Duodenal mucosa (tissue), 2 donors: ENCODE measurements at regions not wholly inside any gene's neighbourhood (a gene's known extent, or its start where the extent isn't known, plus 50 kb on each side); places are given as distances from the start of the nearest gene placed in this dataset.

ENCODE experiments used
- H3K27ac ChIP-seq: one replicate; pipeline ENCODE4 v1.7.0; 2013; ENCODE audit warnings: low read depth, low read length
- H3K27me3 ChIP-seq, 2 donors: one replicate each; pipeline ENCODE4 v1.7.0; 2013; ENCODE audit warnings: low read length in 2 of 2, control low read depth in 1 of 2; ENCODE audit not compliant: insufficient read depth in 2 of 2, control insufficient read depth in 1 of 2
- H3K36me3 ChIP-seq, 2 donors: one replicate each; pipeline ENCODE4 v1.7.0; 2013; ENCODE audit warnings: low read length in 2 of 2, control low read depth in 1 of 2; ENCODE audit not compliant: insufficient read depth in 2 of 2, control insufficient read depth in 1 of 2
- H3K4me1 ChIP-seq, 2 donors: one replicate each; pipeline ENCODE4 v1.7.0; 2013; ENCODE audit warnings: low read length in 2 of 2, control low read depth in 1 of 2; ENCODE audit not compliant: insufficient read depth in 2 of 2, control insufficient read depth in 1 of 2
- H3K4me3 ChIP-seq, 2 donors: one replicate each; pipeline ENCODE4 v1.7.0; 2013; ENCODE audit warnings: low read length in 2 of 2, low read depth in 1 of 2
- H3K9ac ChIP-seq, 2 donors: one replicate each; pipeline ENCODE4 v1.7.0; 2013; ENCODE audit warnings: low read length in 2 of 2, low read depth in 1 of 2
- H3K9me3 ChIP-seq, 2 donors: one replicate each; pipeline ENCODE4 v1.7.0; 2013; ENCODE audit warnings: low read length in 2 of 2, control low read depth in 1 of 2; ENCODE audit not compliant: control insufficient read depth in 1 of 2

DNA sequence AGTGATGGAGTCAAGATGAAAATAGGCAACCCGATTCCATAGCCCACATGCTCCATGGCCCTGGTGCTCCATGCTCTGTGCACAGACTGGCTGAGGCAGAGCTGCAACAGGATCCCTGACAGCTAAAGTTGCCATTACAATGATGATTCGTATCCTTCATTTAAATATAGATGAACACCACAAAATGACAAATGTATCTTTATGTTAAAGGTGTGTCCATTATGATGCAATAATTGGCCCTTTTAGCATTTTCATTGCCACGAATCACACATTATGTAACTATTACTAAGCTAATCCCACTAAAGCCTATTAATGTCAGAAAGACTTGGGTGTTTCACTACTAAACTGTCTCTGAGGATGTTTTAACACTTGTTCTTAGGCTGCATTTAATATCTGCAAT lies 270.2 kb upstream of the THBS1 start:
- Histone ChIP-seq H3K4me3 (no peak overlapping the region), H3K36me3 (no peaks in the 10 kb centered on the region), H3K27me3 (no peaks in the 10 kb centered on the region), H3K9ac (no peak overlapping the region), H3K4me1 (peaks cover 6 to 7% of the 10 kb centered on the region in 2 donors), H3K9me3 (no peaks in the 10 kb centered on the region), H3K27ac (no peak overlapping the region)

DNA sequence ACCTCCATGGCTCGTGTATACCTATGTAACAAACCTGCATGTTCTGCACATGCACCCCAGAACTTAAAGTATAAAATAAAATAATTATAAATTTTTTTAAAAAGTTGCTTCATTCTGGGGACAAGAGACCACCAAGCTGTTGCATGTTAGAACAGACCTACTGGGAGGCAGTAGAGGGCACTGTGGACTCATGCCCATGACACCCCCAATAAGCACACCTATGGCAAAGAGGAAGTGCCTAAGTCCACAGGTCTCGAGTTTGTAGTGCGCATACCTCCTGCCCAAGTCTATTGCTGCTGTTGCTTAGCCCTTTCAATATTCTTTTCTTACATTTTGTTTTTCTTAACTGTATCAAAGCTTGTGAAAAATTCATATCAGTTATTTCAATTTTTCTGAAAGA lies 267.9 kb upstream of the THBS1 start:
- H3K9me3 ChIP-seq, result no peaks in the 10 kb centered on the region
- no peak overlapping the region for H3K4me3 ChIP-seq
- H3K36me3 ChIP-seq, result no peaks in the 10 kb centered on the region
- peaks cover 6 to 7% of the 10 kb centered on the region in 2 donors for H3K4me1 ChIP-seq
- H3K27ac ChIP-seq, result no peak overlapping the region
- H3K27me3 ChIP-seq, result no peaks in the 10 kb centered on the region
- H3K9ac ChIP-seq, result no peak overlapping the region

DNA sequence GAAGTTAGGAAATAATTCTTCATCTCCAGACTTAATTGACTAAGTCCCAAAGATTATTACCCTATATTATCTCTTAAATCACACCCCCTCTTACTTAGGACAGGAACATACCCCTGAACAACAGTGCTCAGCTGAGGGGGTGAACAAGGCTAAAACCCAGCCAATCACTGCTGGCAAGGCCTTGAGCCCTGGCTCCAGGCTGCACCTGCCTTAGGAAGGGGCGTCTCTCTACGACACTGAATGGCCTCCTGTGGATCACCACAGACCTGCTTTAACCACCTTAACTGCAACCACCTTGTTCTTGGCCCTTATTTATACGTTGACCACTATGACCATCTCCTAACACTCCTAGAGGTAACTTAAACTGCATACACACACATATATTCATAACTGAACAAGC lies 267.4 kb upstream of the THBS1 start:
- Histone ChIP-seq H3K9ac (no peak overlapping the region), H3K9me3 (no peaks in the 10 kb centered on the region), H3K36me3 (no peaks in the 10 kb centered on the region), H3K27me3 (no peaks in the 10 kb centered on the region), H3K4me3 (no peak overlapping the region), H3K4me1 (peaks cover 6 to 7% of the 10 kb centered on the region in 2 donors), H3K27ac (no peak overlapping the region)

DNA sequence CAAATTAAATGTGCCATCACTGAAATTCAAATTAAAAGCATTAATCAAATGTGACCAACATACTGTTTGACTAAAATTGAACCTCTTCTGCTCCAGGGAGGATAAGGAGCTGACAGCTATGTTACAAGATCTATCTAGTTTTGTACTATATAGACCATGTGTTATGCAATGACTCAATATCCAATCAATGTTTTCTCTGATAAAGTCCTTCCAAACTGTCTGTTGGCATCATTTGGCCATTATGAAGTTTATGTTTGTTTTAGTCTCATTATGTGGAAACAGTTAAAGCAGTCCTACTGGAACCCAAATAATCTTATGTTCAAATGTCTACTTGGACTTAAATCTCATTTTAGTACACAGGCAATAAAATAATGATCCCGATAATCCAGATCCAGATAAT lies 267.0 kb upstream of the THBS1 start:
- peaks cover 6 to 7% of the 10 kb centered on the region in 2 donors for H3K4me1 ChIP-seq
- H3K36me3 ChIP-seq, result no peaks in the 10 kb centered on the region
- no peak overlapping the region for H3K27ac ChIP-seq
- H3K4me3 ChIP-seq, result no peak overlapping the region
- no peak overlapping the region for H3K9ac ChIP-seq
- H3K27me3 ChIP-seq, result no peaks in the 10 kb centered on the region
- no peaks in the 10 kb centered on the region for H3K9me3 ChIP-seq

DNA sequence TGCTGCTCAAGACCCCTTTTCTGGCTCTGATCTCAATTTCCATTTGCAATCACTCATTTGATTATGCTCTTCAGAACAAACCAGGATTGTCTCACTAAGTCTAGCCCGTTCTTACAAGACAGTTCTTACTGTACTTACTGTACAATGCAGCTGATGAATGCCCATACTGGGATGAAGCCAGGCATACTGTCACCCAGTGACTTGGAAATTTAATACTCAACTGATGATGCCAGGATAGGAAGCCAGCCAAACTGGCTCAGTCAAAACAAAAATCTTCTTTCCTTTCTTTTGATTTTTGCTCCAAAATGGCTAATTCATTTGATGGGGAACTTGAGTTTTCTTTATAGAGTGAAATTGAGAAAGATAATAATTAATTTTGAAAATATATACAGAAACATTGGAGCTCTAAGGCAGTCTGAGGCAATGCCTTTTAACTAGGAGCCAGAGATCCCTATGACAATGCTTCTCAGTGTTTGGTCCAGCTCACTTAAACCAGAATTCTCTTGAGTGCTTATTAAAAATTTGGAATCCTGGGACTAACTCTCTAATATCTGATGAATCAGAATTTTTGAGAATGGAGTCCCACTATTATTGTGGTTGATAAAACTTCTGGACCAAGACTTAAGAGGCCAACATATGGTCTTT lies 265.6 kb upstream of the THBS1 start:
- Histone ChIP-seq H3K4me1 (peaks cover 6 to 7% of the 10 kb centered on the region in 2 donors), H3K9ac (no peak overlapping the region), H3K4me3 (no peak overlapping the region), H3K9me3 (peaks cover 0 to under 1% of the 10 kb centered on the region in 2 donors), H3K27me3 (no peaks in the 10 kb centered on the region), H3K36me3 (no peaks in the 10 kb centered on the region), H3K27ac (no peak overlapping the region)

DNA sequence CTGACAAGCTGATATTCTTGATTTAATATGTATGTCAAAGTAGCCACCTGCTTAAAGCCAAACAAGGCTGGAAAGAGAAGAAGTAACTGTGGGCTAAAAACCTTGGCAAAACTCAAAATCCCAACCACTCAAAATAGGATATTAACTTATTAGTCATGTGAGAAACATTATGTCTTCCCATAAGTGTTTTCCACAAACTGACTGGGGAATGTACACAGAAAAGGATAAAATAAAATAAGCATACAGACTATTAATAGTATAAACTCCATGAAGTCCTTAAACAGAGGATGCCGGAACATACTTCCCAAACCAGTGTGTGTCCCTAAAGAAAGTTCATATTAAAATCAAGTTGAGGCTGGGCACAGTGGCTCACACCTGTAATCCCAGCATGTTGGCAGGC lies 263.7 kb upstream of the THBS1 start:
- Histone ChIP-seq H3K4me1 (peaks cover 6 to 7% of the 10 kb centered on the region in 2 donors), H3K27ac (no peak overlapping the region), H3K4me3 (no peak overlapping the region), H3K36me3 (no peaks in the 10 kb centered on the region), H3K9me3 (peaks cover 0 to 4% of the 10 kb centered on the region in 2 donors), H3K27me3 (no peaks in the 10 kb centered on the region), H3K9ac (no peak overlapping the region)

DNA sequence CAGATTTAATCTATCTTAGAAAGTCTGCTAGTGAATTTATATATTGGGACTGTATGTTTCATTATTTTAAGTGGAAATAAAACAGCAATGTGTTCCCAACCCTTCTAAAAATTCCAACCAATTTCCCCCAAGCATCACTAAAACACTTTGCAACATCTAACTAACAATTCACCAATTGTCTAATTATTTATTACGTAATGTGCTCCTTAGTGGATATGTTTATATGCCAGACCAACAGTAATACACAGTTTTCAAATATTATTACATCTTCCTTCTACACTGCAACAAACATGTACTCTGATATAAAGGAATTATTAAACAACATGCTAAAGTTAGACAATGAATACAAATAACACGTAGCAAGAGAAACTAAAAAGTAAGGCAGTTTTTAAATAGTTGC lies 262.6 kb upstream of the THBS1 start:
- H3K27ac ChIP-seq, result no peak overlapping the region

DNA sequence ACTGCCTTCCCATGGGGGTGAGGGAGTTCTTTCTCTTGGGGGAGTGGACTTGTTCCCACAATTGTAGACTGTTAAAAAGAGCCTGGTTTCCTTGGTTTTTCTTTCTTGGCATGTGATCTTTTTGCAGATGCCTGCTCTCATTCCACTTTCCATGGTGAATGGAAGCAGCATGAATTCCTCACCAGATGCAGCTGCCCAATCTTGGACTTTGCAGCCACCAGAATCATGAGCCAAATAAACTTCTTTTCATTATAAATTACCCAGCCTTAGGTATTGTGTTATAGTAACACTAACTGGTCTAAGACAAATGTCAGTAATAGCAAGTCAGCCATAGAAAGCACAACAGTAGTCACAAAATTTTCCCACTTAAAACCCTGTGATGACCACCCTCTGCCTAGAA lies 260.5 kb upstream of the THBS1 start:
- H3K4me3 ChIP-seq, result no peak overlapping the region
- no peaks in the 10 kb centered on the region for H3K27me3 ChIP-seq

More for the DNA sequence above, 262.6 kb upstream of the THBS1 start:
- Histone ChIP-seq H3K9me3 (peaks cover 0 to 4% of the 10 kb centered on the region in 2 donors), H3K4me3 (no peak overlapping the region), H3K36me3 (no peaks in the 10 kb centered on the region), H3K4me1 (peaks cover 6 to 7% of the 10 kb centered on the region in 2 donors), H3K9ac (no peak overlapping the region), H3K27me3 (no peaks in the 10 kb centered on the region)

DNA sequence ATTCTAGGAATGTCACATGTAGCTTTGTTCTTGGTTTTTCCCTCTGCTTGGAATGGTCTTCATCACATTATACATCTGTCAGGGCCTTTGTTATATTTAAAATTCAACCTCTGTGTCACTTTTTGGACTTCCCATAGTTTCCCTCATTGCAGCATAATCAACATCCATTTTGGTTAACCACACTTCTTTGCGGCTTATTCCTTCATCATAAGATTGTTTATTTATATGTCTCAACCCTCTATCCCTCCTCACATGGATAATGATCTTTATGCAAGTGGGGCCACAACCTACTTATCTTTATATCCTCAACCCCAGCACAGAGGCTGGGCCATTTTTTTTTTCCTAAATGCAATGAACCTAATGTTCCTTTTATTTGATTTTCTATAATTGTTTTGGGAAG lies 260.0 kb upstream of the THBS1 start:
- Histone ChIP-seq H3K36me3 (no peaks in the 10 kb centered on the region), H3K27ac (no peak overlapping the region), H3K27me3 (no peaks in the 10 kb centered on the region), H3K4me3 (no peak overlapping the region), H3K9ac (no peak overlapping the region), H3K4me1 (no peaks in the 10 kb centered on the region), H3K9me3 (peaks cover 0 to 4% of the 10 kb centered on the region in 2 donors)

More for the DNA sequence above, 260.5 kb upstream of the THBS1 start:
- Histone ChIP-seq H3K9ac (no peak overlapping the region), H3K36me3 (no peaks in the 10 kb centered on the region), H3K9me3 (peaks cover 0 to 4% of the 10 kb centered on the region in 2 donors), H3K4me1 (no peaks in the 10 kb centered on the region), H3K27ac (no peak overlapping the region)

DNA sequence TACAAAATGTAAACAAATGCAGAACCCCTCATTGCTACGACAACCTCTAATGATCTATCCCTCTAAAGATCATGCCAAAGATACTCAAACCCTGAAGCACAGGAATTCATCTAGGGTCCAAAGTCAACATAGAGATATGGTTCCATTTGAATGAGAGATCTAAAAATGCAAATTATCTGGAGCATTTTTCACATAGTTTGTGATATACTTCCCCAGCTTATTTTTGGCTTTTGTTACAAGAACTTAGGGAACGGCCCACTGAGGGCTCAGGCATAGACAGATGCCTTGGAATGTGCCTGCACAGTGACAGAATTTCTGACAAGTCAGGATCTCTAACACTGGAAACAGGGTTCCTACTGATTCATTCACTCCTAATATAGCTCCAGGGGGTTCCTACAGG lies 258.9 kb upstream of the THBS1 start:
- no peaks in the 10 kb centered on the region for H3K36me3 ChIP-seq
- H3K9ac ChIP-seq, result no peak overlapping the region
- H3K27me3 ChIP-seq, result no peaks in the 10 kb centered on the region
- H3K4me3 ChIP-seq, result no peak overlapping the region
- H3K9me3 ChIP-seq, result peaks cover 0 to 4% of the 10 kb centered on the region in 2 donors
- no peak overlapping the region for H3K27ac ChIP-seq
- no peaks in the 10 kb centered on the region for H3K4me1 ChIP-seq
